ENCODE measurements at regions not wholly inside any gene's neighbourhood (a gene's known extent, or its start where the extent isn't known, plus 50 kb on each side); places are given as distances from the start of the nearest gene placed in this dataset.

DNA sequence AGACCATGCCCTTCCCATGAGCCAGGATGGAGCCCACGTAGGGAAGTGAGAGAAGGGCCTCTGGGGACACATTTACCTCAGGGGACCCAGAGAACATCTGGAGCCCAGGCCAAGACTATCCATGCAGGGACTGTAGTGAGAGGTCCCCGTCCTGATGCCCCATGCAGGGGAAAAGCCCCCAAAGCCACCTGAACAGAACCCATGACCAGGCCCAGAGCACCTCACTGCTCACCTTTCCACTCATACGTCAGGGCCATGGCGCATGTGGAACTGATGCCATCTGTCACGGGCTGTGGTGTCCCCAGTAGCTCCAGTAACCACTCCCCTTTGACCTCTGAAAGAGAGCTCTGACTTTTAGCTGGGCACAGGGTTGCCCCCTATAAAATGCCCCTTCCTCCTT lies 106.5 kb upstream of the TEX51 start:
- TF ChIP-seq, protein P1, sequence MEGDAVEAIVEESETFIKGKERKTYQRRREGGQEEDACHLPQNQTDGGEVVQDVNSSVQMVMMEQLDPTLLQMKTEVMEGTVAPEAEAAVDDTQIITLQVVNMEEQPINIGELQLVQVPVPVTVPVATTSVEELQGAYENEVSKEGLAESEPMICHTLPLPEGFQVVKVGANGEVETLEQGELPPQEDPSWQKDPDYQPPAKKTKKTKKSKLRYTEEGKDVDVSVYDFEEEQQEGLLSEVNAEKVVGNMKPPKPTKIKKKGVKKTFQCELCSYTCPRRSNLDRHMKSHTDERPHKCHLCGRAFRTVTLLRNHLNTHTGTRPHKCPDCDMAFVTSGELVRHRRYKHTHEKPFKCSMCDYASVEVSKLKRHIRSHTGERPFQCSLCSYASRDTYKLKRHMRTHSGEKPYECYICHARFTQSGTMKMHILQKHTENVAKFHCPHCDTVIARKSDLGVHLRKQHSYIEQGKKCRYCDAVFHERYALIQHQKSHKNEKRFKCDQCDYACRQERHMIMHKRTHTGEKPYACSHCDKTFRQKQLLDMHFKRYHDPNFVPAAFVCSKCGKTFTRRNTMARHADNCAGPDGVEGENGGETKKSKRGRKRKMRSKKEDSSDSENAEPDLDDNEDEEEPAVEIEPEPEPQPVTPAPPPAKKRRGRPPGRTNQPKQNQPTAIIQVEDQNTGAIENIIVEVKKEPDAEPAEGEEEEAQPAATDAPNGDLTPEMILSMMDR (IDR thresholded peaks at IDR 0.05): no peak
- no peak for TF ChIP-seq POLR2A (IDR thresholded peaks at IDR 0.05)

Data from body of pancreas (tissue), 4 donors.